HFFc6 (cell line): ENCODE measurements at regions not wholly inside any gene's neighbourhood (a gene's known extent, or its start where the extent isn't known, plus 50 kb on each side); places are given as distances from the start of the nearest gene placed in this dataset.
"Not testable (repeated sequence)": the region's sequence is repeated elsewhere in the genome, so short reads cannot be mapped to it uniquely, and the experiment has no call there.

Experiments used
- DNase-seq: peaks from one replicate; pipeline ENCODE4 v3.0.0-alpha.2; 2018
- H3K27ac Mint-ChIP-seq: 2 replicates; pipeline ENCODE4 v1.8.0; 2020; ENCODE audit warnings: mild to moderate bottlenecking, mixed read lengths
- H3K27me3 Mint-ChIP-seq: 2 replicates; pipeline ENCODE4 v1.8.0; 2021; ENCODE audit warnings: mild to moderate bottlenecking, moderate library complexity, mixed read lengths; ENCODE audit not compliant: insufficient read depth
- H3K36me3 Mint-ChIP-seq: 2 replicates; pipeline ENCODE4 v1.8.0; 2021; ENCODE audit warnings: low read depth, mixed read lengths
- H3K4me1 Mint-ChIP-seq: 2 replicates; pipeline ENCODE4 v1.8.0; 2020; ENCODE audit warnings: low read depth, mixed read lengths
- H3K4me3 Mint-ChIP-seq: 2 replicates; pipeline ENCODE4 v1.8.0; 2020; ENCODE audit warnings: mild to moderate bottlenecking, moderate library complexity, mixed read lengths
- H3K9me3 Mint-ChIP-seq: 2 replicates; pipeline ENCODE4 v1.8.0; 2020; ENCODE audit warnings: mild to moderate bottlenecking, mixed read lengths
- CTCF ChIP-seq: fragments of 200-600 bp; sonication (generic); IDR thresholded peaks from 2 replicates; pipeline ENCODE4 v1.5.0; 2021; ENCODE audit warnings: antibody characterized with exemption, mild to moderate bottlenecking

- TF ChIP-seq CTCF: no peak
- no peak overlapping the region for H3K4me3 Mint-ChIP-seq
- H3K36me3 Mint-ChIP-seq: no peaks in the 10 kb centered on the region
- H3K27me3 Mint-ChIP-seq: no peaks in the 10 kb centered on the region
- no peaks in the 10 kb centered on the region for H3K4me1 Mint-ChIP-seq
- DNase-seq: no peak
- no peak overlapping the region for H3K27ac Mint-ChIP-seq
- H3K9me3 Mint-ChIP-seq: peaks cover 35% of the 10 kb centered on the region
Observed at GRCh38 chr14:40371011-40371410, 938.8 kb upstream of the FBXO33 start.

- H3K27ac Mint-ChIP-seq: no peak overlapping the region
Observed at GRCh38 chr14:40368314-40368713, 936.1 kb upstream of the FBXO33 start.

GRCh38 chr14:40367717-40368116 lies 935.5 kb upstream of the FBXO33 start:
- no peak for TF ChIP-seq CTCF
- H3K36me3 Mint-ChIP-seq: no peaks in the 10 kb centered on the region
- DNase-seq: no peak
- H3K9me3 Mint-ChIP-seq: peaks cover 46% of the 10 kb centered on the region
- H3K4me1 Mint-ChIP-seq: no peaks in the 10 kb centered on the region
- H3K4me3 Mint-ChIP-seq: no peak overlapping the region
- no peak overlapping the region for H3K27ac Mint-ChIP-seq
- H3K27me3 Mint-ChIP-seq: no peaks in the 10 kb centered on the region

More at GRCh38 chr14:40368314-40368713, 936.1 kb upstream of the FBXO33 start:
- DNase-seq: no peak
- Mint-ChIP-seq H3K36me3 (no peaks in the 10 kb centered on the region), H3K27me3 (no peaks in the 10 kb centered on the region), H3K4me1 (no peaks in the 10 kb centered on the region), H3K9me3 (peaks cover 45% of the 10 kb centered on the region), H3K4me3 (no peak overlapping the region)
- TF ChIP-seq CTCF: no peak

GRCh38 chr14:40365305-40365704 lies 933.1 kb upstream of the FBXO33 start:
- Mint-ChIP-seq H3K27me3 (no peaks in the 10 kb centered on the region), H3K36me3 (no peaks in the 10 kb centered on the region), H3K27ac (no peak overlapping the region), H3K4me1 (no peaks in the 10 kb centered on the region), H3K4me3 (no peak overlapping the region), H3K9me3 (peaks cover 41% of the 10 kb centered on the region)
- DNase-seq: no peak
- no peak for TF ChIP-seq CTCF

DNA sequence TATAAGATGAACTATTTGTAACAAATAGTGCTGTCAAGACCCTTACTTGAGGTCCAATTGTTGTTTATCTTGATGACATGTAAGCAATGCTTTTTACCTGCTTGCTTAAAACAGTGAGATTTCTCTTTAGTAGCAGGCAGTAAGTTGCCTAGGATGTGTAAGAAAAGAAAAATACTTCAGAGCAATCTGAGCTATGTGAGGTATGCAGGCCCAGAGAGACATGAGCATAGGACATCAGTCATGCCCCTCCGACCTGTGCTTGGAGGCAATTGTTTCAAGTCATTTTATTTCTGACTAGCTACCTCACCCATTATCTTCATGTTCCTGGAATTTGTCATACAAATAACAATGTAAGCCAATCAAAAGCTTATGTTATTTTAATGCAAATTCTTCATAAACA lies 930.6 kb upstream of the FBXO33 start:
- Mint-ChIP-seq H3K4me3 (no peak overlapping the region), H3K9me3 (peaks cover 46% of the 10 kb centered on the region), H3K27me3 (no peaks in the 10 kb centered on the region), H3K27ac (no peak overlapping the region), H3K4me1 (no peaks in the 10 kb centered on the region), H3K36me3 (no peaks in the 10 kb centered on the region)
- TF ChIP-seq CTCF: no peak
- no peak for DNase-seq

GRCh38 chr14:40354754-40355153 lies 922.5 kb upstream of the FBXO33 start:
- Mint-ChIP-seq H3K4me3 (no peak overlapping the region), H3K9me3 (peaks cover 17% of the 10 kb centered on the region), H3K36me3 (no peaks in the 10 kb centered on the region), H3K27me3 (no peaks in the 10 kb centered on the region), H3K27ac (no peak overlapping the region), H3K4me1 (no peaks in the 10 kb centered on the region)
- DNase-seq: no peak
- TF ChIP-seq CTCF: no peak

DNA sequence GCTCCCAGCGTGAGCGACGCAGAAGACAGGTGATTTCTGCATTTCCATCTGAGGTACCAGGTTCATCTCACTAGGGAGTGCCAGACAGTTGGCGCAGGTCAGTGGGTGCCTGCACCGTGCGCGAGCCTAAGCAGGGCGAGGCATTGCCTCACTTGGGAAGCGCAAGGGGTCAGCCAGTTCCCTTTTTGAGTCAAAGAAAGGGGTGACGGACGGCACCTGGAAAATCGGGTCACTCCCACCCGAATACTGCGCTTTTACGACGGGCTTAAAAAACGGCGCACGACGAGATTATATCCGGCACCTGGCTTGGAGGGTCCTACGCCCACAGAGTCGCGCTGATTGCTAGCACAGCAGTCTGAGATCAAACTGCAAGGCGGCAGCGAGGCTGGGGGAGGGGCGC lies 915.9 kb upstream of the FBXO33 start:
- not testable (repeated sequence) for H3K4me3 Mint-ChIP-seq, H3K27ac Mint-ChIP-seq, H3K27me3 Mint-ChIP-seq, H3K36me3 Mint-ChIP-seq, H3K4me1 Mint-ChIP-seq, DNase-seq
- H3K9me3 Mint-ChIP-seq: peaks cover 17% of the 10 kb centered on the region
